Retinal pigment epithelial cell (primary cell): ENCODE measurements at regions not wholly inside any gene's neighbourhood (a gene's known extent, or its start where the extent isn't known, plus 50 kb on each side); places are given as distances from the start of the nearest gene placed in this dataset.
A peak's percentile ranks its signal among the peaks of the same experiment; 100 is the strongest.

Experiments used
- DNase-seq: peaks from one replicate; pipeline ENCODE4 v3.0.0-alpha.2; 2010; ENCODE audit warnings: low read depth
- H3K4me3 ChIP-seq: 2 replicates; pipeline ENCODE4 v1.5.1; 2011; ENCODE audit warnings: mild to moderate bottlenecking, low read length, control low read depth, moderate library complexity
- TF ChIP-seq, protein P1 (sequence below): conservative IDR thresholded peaks from 2 replicates; pipeline ENCODE4 v1.5.1; 2011; ENCODE audit warnings: low read depth, low read length, control low read depth, inconsistent platforms

DNA sequence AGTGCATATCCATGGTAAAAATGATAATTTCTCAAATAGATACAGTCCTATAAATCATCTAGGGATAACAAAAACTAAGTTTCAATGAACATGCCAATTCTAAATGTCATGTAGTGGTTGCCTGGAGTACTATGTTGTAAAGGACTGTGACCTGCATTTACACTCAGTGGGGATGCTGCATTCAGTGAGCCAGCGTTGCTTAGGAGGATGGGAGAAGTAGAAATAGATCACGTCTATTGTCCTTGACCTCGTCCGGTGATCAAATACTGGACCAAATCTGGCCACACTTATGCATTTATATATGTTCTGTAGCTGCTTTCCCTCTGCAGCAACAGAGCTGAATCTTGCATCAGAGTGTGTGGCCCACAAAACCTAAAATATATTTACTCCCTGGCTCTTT lies 139.0 kb upstream of the ETAA1 start:
- H3K4me3 ChIP-seq: no peak overlapping the region
- TF ChIP-seq, protein P1, sequence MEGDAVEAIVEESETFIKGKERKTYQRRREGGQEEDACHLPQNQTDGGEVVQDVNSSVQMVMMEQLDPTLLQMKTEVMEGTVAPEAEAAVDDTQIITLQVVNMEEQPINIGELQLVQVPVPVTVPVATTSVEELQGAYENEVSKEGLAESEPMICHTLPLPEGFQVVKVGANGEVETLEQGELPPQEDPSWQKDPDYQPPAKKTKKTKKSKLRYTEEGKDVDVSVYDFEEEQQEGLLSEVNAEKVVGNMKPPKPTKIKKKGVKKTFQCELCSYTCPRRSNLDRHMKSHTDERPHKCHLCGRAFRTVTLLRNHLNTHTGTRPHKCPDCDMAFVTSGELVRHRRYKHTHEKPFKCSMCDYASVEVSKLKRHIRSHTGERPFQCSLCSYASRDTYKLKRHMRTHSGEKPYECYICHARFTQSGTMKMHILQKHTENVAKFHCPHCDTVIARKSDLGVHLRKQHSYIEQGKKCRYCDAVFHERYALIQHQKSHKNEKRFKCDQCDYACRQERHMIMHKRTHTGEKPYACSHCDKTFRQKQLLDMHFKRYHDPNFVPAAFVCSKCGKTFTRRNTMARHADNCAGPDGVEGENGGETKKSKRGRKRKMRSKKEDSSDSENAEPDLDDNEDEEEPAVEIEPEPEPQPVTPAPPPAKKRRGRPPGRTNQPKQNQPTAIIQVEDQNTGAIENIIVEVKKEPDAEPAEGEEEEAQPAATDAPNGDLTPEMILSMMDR: no peak
- no peak for DNase-seq

DNA sequence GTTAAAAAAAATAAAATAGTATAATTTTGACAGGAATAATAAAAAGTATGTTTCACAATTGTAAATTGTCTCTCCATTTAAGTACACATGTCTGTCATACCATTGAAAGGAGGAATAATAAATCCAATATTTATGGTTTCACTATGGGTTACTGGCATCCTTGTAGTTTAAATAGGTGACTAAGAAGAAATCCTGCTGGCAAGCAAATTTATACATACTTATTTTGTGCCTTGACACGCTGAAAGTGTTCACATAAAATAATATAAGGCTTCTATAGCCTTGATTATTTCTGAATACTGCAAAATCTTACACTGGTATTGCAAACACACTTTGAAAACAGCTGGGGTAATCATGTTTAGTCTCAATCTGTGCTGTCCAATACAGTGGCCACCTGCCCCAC lies 138.3 kb upstream of the ETAA1 start:
- TF ChIP-seq, protein P1: no peak
- DNase-seq: no peak
- no peak overlapping the region for H3K4me3 ChIP-seq

DNA sequence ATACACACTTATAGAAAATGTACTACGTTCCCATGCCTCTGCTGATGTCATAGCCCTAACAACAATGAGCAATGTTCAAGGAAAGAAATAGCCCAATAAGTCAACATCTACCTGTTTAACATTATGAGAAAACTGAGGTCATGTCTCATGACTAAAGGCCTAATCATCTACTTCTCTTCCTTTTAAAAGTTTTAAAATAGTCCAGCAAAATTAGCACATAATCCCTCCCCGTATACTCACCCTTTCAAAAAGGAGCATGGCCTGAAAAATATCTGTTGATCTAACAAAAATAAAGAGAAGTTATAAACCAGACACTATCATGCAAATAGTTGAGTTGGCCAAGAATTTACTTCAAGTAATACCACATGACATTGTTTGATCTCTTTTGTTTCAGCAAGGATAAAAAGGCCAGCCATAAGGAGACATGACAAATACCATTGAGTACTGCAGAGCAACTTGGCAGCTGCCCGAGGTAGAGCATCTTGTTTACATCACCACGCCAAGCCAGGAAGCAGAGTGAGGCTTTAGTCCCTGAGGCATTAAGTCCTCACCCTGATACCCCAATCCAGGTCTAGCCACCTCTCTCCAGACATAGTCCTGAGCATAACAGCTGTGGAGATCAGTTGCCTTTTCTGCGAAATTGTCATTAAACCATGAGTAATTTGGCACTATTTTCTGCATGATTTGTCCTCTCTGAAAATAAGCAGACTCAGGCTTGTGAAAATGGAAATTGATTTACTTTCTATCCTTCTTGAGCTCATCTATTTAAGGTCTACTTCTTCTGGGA lies 137.4 kb upstream of the ETAA1 start:
- TF ChIP-seq, protein P1: no peak
- peak; percentile 51 for DNase-seq
- H3K4me3 ChIP-seq: no peak overlapping the region

DNA sequence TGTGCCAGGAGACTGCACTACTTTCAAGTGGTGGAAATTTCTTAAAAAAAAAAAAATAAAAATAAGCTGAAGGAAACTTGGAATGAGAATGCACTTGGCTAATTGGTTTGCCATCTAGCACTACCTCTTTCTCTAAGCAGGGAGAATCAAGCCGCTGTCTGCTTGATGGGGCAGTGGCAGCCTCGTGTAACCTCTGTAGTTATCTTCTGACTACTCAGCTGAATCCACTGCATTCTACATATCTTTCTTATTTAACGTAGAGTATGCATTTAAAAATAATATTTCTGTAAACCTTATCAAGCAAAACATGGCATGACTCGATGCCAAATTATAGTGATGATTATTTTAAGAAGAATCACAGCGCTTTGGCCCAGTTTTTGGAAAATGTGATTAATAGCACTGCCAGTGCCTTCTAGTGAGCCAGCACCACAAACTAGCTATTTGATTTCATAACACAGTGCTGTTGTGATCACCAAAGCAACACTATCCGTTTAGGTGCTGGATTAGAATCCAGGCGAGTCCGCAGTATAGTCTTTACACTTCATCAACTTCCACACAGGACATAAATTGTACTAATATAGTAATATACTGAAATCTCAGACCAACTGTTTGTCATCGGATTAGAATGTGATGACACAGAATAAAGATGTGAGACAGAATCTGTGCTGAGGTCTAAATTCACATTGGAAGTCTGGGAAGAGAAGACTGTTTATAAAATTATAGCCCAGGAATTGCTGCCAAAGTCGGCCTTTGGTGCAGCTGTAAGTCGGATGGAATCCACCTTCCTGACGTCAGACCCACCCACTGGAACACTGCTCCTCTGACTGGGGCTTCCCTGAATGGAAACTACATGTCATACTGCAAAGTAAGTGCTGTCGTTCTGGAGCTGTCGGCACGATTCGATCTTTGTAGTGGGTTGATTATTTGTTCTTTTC lies 136.5 kb upstream of the ETAA1 start:
- H3K4me3 ChIP-seq: no peak overlapping the region
- TF ChIP-seq, protein P1: no peak
- peak; percentile 55 for DNase-seq

DNA sequence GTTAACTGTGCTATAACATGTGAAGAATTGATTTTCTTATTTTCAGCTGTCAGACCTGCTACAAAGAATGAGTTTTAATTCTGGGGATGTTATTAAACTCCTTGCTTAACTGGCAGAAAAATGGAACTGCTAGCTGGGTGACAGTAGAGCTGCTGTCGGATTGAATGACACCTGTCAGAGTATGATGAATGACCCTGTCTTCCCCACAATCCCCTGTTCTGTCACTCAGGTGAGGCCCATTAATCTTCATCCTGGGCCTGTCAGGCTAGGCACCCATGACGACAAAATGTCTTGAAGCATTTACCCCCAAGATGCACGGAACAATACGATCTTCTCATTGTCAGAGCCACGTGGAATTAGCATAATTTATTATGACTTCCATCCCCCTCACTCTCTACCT lies 129.9 kb upstream of the ETAA1 start:
- H3K4me3 ChIP-seq: no peak overlapping the region
- TF ChIP-seq, protein P1: no peak
- no peak for DNase-seq

DNA sequence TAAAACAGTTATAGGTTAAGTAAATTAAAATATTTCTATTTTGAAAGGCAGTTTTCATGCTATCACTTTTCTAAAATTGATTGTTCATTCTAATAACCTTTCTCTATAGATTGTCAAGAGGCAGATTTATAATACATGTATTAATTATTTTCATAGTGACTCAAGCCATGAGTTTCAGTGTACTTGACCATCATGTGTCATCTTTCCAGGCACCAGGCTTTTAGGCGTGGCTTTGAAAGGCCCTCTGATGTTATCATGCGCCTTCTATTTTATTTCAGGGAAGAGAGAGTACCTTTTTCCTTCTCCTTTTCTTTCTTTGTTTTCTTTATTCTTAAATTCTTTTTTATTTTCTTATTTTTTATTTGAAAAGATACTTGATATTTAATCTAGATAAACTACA lies 128.3 kb upstream of the ETAA1 start:
- H3K4me3 ChIP-seq: no peak overlapping the region
- DNase-seq: no peak
- TF ChIP-seq, protein P1: no peak
